H1 (cell line): ENCODE measurements at regions not wholly inside any gene's neighbourhood (a gene's known extent, or its start where the extent isn't known, plus 50 kb on each side); places are given as distances from the start of the nearest gene placed in this dataset.
A peak's percentile ranks its signal among the peaks of the same experiment; 100 is the strongest.

Experiments used
- HDAC2 ChIP-seq, 2 experiments: fragments of 300-600 bp in 1 of 2; sonication (generic) in 1 of 2; IDR thresholded peaks; 2 replicates each; pipeline ENCODE4 v1.6.1; 2011 to 2012; ENCODE audit warnings: low read depth in 2 of 2, low read length in 2 of 2, mild to moderate bottlenecking in 2 of 2, moderate library complexity in 2 of 2, borderline replicate concordance in 1 of 2, inconsistent platforms in 1 of 2
- SUZ12 ChIP-seq: fragments of 200-600 bp; sonication (generic); IDR thresholded peaks from 2 replicates; pipeline ENCODE4 v1.6.1; 2012; ENCODE audit warnings: mild to moderate bottlenecking, inconsistent platforms, low read length, moderate library complexity, mixed read lengths
- TAF7 ChIP-seq: optimal IDR thresholded peaks from 2 replicates; pipeline ENCODE3; 2011; ENCODE audit warnings: low read depth, mild to moderate bottlenecking, inconsistent platforms, low read length, moderate library complexity, borderline replicate concordance
- TF ChIP-seq, protein P1 (sequence below): fragments of 300-600 bp; sonication (generic); IDR thresholded peaks from 2 replicates; pipeline ENCODE4 v1.7.1; 2012; ENCODE audit warnings: low read length, moderate library complexity, mild to moderate bottlenecking, inconsistent platforms; ENCODE audit not compliant: insufficient replicate concordance
- TF ChIP-seq, protein P2 (sequence below), 3 experiments: IDR thresholded peaks; 1 replicate in 2 of 3; 2 replicates in 1 of 3; pipeline versions ENCODE4 v1.5.1 to v1.6.1; 2011; ENCODE audit warnings: low read length in 3 of 3, mild to moderate bottlenecking in 3 of 3, inconsistent platforms in 2 of 3, low read depth in 1 of 3, moderate library complexity in 1 of 3; ENCODE audit not compliant: insufficient read depth in 1 of 3; ENCODE audit errors: control extremely low read depth in 1 of 3
- TF ChIP-seq, protein P3 (sequence below): IDR thresholded peaks from 2 replicates; pipeline ENCODE4 v1.6.1; 2012; ENCODE audit warnings: low read length, inconsistent platforms

DNA sequence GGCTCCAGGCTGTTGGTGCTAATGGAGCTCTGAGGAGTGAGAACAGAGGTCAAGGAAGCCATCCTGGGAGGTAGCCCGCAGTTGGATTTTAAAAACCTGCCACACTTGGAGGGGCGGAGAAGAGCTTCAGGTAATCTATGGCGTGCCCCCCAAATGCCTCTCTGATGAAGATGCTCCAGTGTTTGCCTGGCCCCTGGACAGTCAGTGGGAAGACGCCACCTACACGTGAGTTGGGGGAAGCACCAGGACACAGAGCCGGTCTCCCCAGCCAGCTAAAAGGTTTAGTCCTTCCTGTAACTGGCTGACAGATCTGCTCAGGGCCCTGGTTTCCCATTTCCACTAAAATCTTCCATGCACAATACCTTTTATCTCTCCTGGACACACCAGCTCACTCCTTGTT, 225.0 kb downstream of the TTC32 start (continued):
- TF ChIP-seq, protein P1, sequence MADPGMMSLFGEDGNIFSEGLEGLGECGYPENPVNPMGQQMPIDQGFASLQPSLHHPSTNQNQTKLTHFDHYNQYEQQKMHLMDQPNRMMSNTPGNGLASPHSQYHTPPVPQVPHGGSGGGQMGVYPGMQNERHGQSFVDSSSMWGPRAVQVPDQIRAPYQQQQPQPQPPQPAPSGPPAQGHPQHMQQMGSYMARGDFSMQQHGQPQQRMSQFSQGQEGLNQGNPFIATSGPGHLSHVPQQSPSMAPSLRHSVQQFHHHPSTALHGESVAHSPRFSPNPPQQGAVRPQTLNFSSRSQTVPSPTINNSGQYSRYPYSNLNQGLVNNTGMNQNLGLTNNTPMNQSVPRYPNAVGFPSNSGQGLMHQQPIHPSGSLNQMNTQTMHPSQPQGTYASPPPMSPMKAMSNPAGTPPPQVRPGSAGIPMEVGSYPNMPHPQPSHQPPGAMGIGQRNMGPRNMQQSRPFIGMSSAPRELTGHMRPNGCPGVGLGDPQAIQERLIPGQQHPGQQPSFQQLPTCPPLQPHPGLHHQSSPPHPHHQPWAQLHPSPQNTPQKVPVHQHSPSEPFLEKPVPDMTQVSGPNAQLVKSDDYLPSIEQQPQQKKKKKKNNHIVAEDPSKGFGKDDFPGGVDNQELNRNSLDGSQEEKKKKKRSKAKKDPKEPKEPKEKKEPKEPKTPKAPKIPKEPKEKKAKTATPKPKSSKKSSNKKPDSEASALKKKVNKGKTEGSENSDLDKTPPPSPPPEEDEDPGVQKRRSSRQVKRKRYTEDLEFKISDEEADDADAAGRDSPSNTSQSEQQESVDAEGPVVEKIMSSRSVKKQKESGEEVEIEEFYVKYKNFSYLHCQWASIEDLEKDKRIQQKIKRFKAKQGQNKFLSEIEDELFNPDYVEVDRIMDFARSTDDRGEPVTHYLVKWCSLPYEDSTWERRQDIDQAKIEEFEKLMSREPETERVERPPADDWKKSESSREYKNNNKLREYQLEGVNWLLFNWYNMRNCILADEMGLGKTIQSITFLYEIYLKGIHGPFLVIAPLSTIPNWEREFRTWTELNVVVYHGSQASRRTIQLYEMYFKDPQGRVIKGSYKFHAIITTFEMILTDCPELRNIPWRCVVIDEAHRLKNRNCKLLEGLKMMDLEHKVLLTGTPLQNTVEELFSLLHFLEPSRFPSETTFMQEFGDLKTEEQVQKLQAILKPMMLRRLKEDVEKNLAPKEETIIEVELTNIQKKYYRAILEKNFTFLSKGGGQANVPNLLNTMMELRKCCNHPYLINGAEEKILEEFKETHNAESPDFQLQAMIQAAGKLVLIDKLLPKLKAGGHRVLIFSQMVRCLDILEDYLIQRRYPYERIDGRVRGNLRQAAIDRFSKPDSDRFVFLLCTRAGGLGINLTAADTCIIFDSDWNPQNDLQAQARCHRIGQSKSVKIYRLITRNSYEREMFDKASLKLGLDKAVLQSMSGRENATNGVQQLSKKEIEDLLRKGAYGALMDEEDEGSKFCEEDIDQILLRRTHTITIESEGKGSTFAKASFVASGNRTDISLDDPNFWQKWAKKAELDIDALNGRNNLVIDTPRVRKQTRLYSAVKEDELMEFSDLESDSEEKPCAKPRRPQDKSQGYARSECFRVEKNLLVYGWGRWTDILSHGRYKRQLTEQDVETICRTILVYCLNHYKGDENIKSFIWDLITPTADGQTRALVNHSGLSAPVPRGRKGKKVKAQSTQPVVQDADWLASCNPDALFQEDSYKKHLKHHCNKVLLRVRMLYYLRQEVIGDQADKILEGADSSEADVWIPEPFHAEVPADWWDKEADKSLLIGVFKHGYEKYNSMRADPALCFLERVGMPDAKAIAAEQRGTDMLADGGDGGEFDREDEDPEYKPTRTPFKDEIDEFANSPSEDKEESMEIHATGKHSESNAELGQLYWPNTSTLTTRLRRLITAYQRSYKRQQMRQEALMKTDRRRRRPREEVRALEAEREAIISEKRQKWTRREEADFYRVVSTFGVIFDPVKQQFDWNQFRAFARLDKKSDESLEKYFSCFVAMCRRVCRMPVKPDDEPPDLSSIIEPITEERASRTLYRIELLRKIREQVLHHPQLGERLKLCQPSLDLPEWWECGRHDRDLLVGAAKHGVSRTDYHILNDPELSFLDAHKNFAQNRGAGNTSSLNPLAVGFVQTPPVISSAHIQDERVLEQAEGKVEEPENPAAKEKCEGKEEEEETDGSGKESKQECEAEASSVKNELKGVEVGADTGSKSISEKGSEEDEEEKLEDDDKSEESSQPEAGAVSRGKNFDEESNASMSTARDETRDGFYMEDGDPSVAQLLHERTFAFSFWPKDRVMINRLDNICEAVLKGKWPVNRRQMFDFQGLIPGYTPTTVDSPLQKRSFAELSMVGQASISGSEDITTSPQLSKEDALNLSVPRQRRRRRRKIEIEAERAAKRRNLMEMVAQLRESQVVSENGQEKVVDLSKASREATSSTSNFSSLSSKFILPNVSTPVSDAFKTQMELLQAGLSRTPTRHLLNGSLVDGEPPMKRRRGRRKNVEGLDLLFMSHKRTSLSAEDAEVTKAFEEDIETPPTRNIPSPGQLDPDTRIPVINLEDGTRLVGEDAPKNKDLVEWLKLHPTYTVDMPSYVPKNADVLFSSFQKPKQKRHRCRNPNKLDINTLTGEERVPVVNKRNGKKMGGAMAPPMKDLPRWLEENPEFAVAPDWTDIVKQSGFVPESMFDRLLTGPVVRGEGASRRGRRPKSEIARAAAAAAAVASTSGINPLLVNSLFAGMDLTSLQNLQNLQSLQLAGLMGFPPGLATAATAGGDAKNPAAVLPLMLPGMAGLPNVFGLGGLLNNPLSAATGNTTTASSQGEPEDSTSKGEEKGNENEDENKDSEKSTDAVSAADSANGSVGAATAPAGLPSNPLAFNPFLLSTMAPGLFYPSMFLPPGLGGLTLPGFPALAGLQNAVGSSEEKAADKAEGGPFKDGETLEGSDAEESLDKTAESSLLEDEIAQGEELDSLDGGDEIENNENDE: no peak
- TF ChIP-seq, protein P2, sequence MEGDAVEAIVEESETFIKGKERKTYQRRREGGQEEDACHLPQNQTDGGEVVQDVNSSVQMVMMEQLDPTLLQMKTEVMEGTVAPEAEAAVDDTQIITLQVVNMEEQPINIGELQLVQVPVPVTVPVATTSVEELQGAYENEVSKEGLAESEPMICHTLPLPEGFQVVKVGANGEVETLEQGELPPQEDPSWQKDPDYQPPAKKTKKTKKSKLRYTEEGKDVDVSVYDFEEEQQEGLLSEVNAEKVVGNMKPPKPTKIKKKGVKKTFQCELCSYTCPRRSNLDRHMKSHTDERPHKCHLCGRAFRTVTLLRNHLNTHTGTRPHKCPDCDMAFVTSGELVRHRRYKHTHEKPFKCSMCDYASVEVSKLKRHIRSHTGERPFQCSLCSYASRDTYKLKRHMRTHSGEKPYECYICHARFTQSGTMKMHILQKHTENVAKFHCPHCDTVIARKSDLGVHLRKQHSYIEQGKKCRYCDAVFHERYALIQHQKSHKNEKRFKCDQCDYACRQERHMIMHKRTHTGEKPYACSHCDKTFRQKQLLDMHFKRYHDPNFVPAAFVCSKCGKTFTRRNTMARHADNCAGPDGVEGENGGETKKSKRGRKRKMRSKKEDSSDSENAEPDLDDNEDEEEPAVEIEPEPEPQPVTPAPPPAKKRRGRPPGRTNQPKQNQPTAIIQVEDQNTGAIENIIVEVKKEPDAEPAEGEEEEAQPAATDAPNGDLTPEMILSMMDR (IDR thresholded peaks at IDR 0.05; ENCODE audit: control extremely low read depth in 1 of 3, insufficient read depth in 1 of 3, low read depth in 1 of 3, low read length in 3 of 3): peak; percentile 54 to 71 (median 64)
- no peak for TF ChIP-seq HDAC2 (IDR thresholded peaks at IDR 0.05; ENCODE audit: borderline replicate concordance in 1 of 2, low read depth in 2 of 2, low read length in 2 of 2)
- TF ChIP-seq, protein P3, sequence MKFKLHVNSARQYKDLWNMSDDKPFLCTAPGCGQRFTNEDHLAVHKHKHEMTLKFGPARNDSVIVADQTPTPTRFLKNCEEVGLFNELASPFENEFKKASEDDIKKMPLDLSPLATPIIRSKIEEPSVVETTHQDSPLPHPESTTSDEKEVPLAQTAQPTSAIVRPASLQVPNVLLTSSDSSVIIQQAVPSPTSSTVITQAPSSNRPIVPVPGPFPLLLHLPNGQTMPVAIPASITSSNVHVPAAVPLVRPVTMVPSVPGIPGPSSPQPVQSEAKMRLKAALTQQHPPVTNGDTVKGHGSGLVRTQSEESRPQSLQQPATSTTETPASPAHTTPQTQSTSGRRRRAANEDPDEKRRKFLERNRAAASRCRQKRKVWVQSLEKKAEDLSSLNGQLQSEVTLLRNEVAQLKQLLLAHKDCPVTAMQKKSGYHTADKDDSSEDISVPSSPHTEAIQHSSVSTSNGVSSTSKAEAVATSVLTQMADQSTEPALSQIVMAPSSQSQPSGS: no peak
- no peak for TF ChIP-seq TAF7
- no peak for TF ChIP-seq SUZ12
